Ovary (tissue), 7 donors: ENCODE measurements at regions not wholly inside any gene's neighbourhood (a gene's known extent, or its start where the extent isn't known, plus 50 kb on each side); places are given as distances from the start of the nearest gene placed in this dataset.

Experiments
- DNase-seq, 5 donors: peaks; one replicate each; pipeline ENCODE4 v3.0.0-alpha.2; 2019 to 2020
- H3K27ac ChIP-seq, 2 donors: fragments of 200-600 bp; one replicate each; pipeline versions ENCODE4 v1.5.1 to v1.8.0; 2019 to 2022
- H3K27me3 ChIP-seq: fragments of 200-600 bp; one replicate; pipeline ENCODE4 v1.8.0; 2022
- H3K36me3 ChIP-seq: fragments of 200-600 bp; sonication (generic); one replicate; pipeline ENCODE4 v1.5.1; 2019
- H3K4me1 ChIP-seq: one replicate; pipeline ENCODE4 v1.8.1; 2013; ENCODE audit warnings: mild to moderate bottlenecking, moderate library complexity; ENCODE audit not compliant: insufficient read depth
- H3K4me3 ChIP-seq: fragments of 200-600 bp; sonication (generic); one replicate; pipeline ENCODE4 v1.5.1; 2017
- H3K9me3 ChIP-seq, 2 donors: fragments of 200-600 bp in 1 of 2; sonication (generic) in 1 of 2; one replicate each; pipeline versions ENCODE4 v1.5.1 to v1.8.1; 2013 to 2019; ENCODE audit warnings: mild to moderate bottlenecking in 1 of 2, moderate library complexity in 1 of 2
- CTCF ChIP-seq, 3 donors: fragments of 450-650 bp in 2 of 3; fragments of 200-600 bp in 1 of 3; IDR thresholded peaks; one replicate each; pipeline versions ENCODE4 v1.5.1 to v1.8.0; 2016 to 2022; ENCODE audit warnings: antibody characterized with exemption in 3 of 3, mild to moderate bottlenecking in 1 of 3
- EP300 ChIP-seq: sonication (generic); formaldehyde crosslinking; IDR thresholded peaks from one replicate; pipeline ENCODE4 v1.6.1; 2017; ENCODE audit warnings: antibody characterized with exemption
- POLR2A ChIP-seq: fragments of 450-650 bp; IDR thresholded peaks from one replicate; pipeline ENCODE4 v1.6.1; 2017; ENCODE audit warnings: antibody characterized with exemption, mild to moderate bottlenecking, moderate library complexity
- WGBS, 3 donors: extraction: QIAGEN DNeasy Blood & Tissue Kit in 1 of 3; methylation state at CpG; one replicate each; pipeline versions ENCODE4 v1.1.5 to v1.1.7; 2013 to 2017; 5-methylcytosine and 5-hydroxymethylcytosine counted together
- intact Hi-C, 4 donors: fragments of 100-400 bp; cut with DNase I; formaldehyde crosslinking; loops; one replicate each; pipeline versions ENCODE4 v1.11.0 to v1.15.1; 2022 to 2023
- donor health status: DM: no; HTN: no; CAD: no; lungs with moderate emphysema.
- donor health status: DM: no; HTN: no; CAD: no.
- donor health status: Bipolar disorder and iron deficiency.
- donor health status: DM: no; HTN: no; CAD: no.
- donor health status: DM: yes; HTN: yes; CAD: no.

GRCh38 chr6:91324711-91325110 lies 737.8 kb upstream of the MAP3K7 start:
- Histone ChIP-seq H3K9me3 (no peaks in the 10 kb centered on the region), H3K36me3 (no peaks in the 10 kb centered on the region), H3K27ac (no peak overlapping the region), H3K4me1 (no peaks in the 10 kb centered on the region), H3K27me3 (no peaks in the 10 kb centered on the region), H3K4me3 (no peak overlapping the region)
- DNase-seq = no peak
- WGBS, 3 donors = 89 to 96% (median 90%) methylated on average over 2 of the region's 2 CpGs
- TF ChIP-seq CTCF (IDR thresholded peaks at IDR 0.05) (no peak), EP300 (no peak), POLR2A (no peak)
- intact Hi-C loops = no loop called here

GRCh38 chr6:91317984-91318383 lies 731.1 kb upstream of the MAP3K7 start:
- intact Hi-C loops = no loop called here
- H3K27ac ChIP-seq = no peak overlapping the region
- H3K27me3 ChIP-seq = no peaks in the 10 kb centered on the region
- no peaks in the 10 kb centered on the region for H3K36me3 ChIP-seq
- no peaks in the 10 kb centered on the region for H3K9me3 ChIP-seq
- H3K4me1 ChIP-seq = peaks cover 5% of the 10 kb centered on the region
- TF ChIP-seq CTCF (IDR thresholded peaks at IDR 0.05) (no peak), EP300 (no peak), POLR2A (no peak)
- H3K4me3 ChIP-seq = no peak overlapping the region
- DNase-seq = no peak

- no peaks in the 10 kb centered on the region for H3K36me3 ChIP-seq
- intact Hi-C loops = no loop called here
- H3K4me1 ChIP-seq = peaks cover 5% of the 10 kb centered on the region
- DNase-seq = no peak
- TF ChIP-seq POLR2A (no peak), EP300 (no peak), CTCF (IDR thresholded peaks at IDR 0.05) (no peak)
- 63 to 80% (median 73%) methylated on average over 2 of the region's 2 CpGs for WGBS, 3 donors
- H3K9me3 ChIP-seq = no peaks in the 10 kb centered on the region
- H3K27ac ChIP-seq = no peak overlapping the region
- no peaks in the 10 kb centered on the region for H3K27me3 ChIP-seq
- H3K4me3 ChIP-seq = no peak overlapping the region
Measured at GRCh38 chr6:91317247-91317835, 730.5 kb upstream of the MAP3K7 start.

GRCh38 chr6:91310178-91310577 lies 723.3 kb upstream of the MAP3K7 start:
- Histone ChIP-seq H3K9me3 (no peaks in the 10 kb centered on the region), H3K4me3 (no peak overlapping the region), H3K27ac (no peak overlapping the region), H3K36me3 (no peaks in the 10 kb centered on the region), H3K4me1 (no peaks in the 10 kb centered on the region), H3K27me3 (no peaks in the 10 kb centered on the region)
- WGBS, 3 donors = 93 to 97% (median 95%) methylated on average over 6 of the region's 6 CpGs
- no peak for TF ChIP-seq POLR2A
- TF ChIP-seq CTCF (IDR thresholded peaks at IDR 0.05) = no peak
- TF ChIP-seq EP300 = no peak
- no peak for DNase-seq
- intact Hi-C loops = no loop called here
